HCT116 (cell line): ENCODE measurements at regions not wholly inside any gene's neighbourhood (a gene's known extent, or its start where the extent isn't known, plus 50 kb on each side); places are given as distances from the start of the nearest gene placed in this dataset.

ENCODE experiments used
- ATAC-seq: fragments of 200-7000 bp; cut with Tn5 transposase; 2 replicates; pipeline ENCODE4 v1.9.1; 2020; ENCODE audit warnings: mild to moderate bottlenecking, moderate library complexity
- BruUV-seq: library from RNA; stranded (reverse); fragments of 400-500 nt; replicated peaks from 2 replicates; lab custom pipeline; 2021; lab: Mats Ljungman, UMichigan
- CTCF ChIA-PET: fragments of 300-600 bp; sonication (Branson Sonifier 250); formaldehyde crosslinking; loops from one replicate; lab custom pipeline; 2021; ENCODE audit warnings: antibody characterized with exemption; lab: Charles Lee
- POLR2A ChIA-PET: fragments of 300-600, 350-600 bp; sonication (Branson Sonifier 250); formaldehyde crosslinking; loops from one replicate; lab custom pipeline; 2021; ENCODE audit warnings: antibody characterized with exemption; lab: Charles Lee
- RAD21 ChIA-PET, 2 experiments: fragments of 300-600 bp; sonication (Branson Sonifier 250); formaldehyde crosslinking; loops; one replicate each; lab custom pipeline; 2023; ENCODE audit warnings: low total read pairs in 2 of 2; ENCODE audit not compliant: uncharacterized antibody in 2 of 2, unreplicated experiment in 2 of 2, low non-redundant PET in 1 of 2; lab: Charles Lee
- DNase-seq: peaks from one replicate; pipeline ENCODE4 v3.0.0-alpha.2; 2010; ENCODE audit warnings: low read depth, low spot score
- H2AFZ ChIP-seq: fragments of 200-600 bp; shearing (Covaris generic), sonication (generic); 2 replicates; pipeline ENCODE4 v1.6.1; 2017; ENCODE audit warnings: low read depth, mixed run types, mixed read lengths, antibody characterized with exemption, low read length; ENCODE audit not compliant: poor library complexity, severe bottlenecking
- H3K27ac ChIP-seq: 2 replicates; pipeline ENCODE4 v1.5.1; 2012; ENCODE audit warnings: low read depth, low read length
- H3K27me3 ChIP-seq: fragments of 200-600 bp; sonication (generic); 2 replicates; pipeline ENCODE4 v1.6.1; 2016; ENCODE audit warnings: mixed run types, low read length, mixed read lengths; ENCODE audit not compliant: insufficient read depth
- H3K36me3 ChIP-seq, 2 experiments: fragments of 200-500 bp in 1 of 2; fragments of 200-600 bp in 1 of 2; sonication (Bioruptor generic) in 1 of 2; sonication (generic) in 1 of 2; 2 replicates each; pipeline versions ENCODE4 v1.5.1 to v1.6.1; 2014 to 2016; ENCODE audit warnings: low read length in 2 of 2, inconsistent platforms in 1 of 2, mixed read lengths in 1 of 2, mixed run types in 1 of 2; ENCODE audit not compliant: insufficient read depth in 2 of 2, control insufficient read depth in 1 of 2
- H3K4me1 ChIP-seq, 2 experiments: fragments of 200-600 bp in 1 of 2; sonication (generic) in 1 of 2; 2 replicates each; pipeline versions ENCODE4 v1.5.1 to v1.6.1; 2012 to 2017; ENCODE audit warnings: low read length in 2 of 2, inconsistent platforms in 1 of 2, mild to moderate bottlenecking in 1 of 2, mixed read lengths in 1 of 2, mixed run types in 1 of 2, moderate library complexity in 1 of 2; ENCODE audit not compliant: insufficient read depth in 2 of 2, control insufficient read depth in 1 of 2
- H3K4me2 ChIP-seq: fragments of 200-600 bp; sonication (generic); 2 replicates; pipeline ENCODE4 v1.6.1; 2017; ENCODE audit warnings: mixed run types, low read length, mixed read lengths
- H3K4me3 ChIP-seq, 2 experiments: fragments of 200-600 bp in 1 of 2; sonication (generic) in 1 of 2; replicated peaks in 1 of 2; 2 replicates each; pipeline ENCODE4 v1.5.1; 2011 to 2016; ENCODE audit warnings: low read length in 2 of 2, control low read depth in 1 of 2, low read depth in 1 of 2, mild to moderate bottlenecking in 1 of 2, mixed read lengths in 1 of 2, mixed run types in 1 of 2
- H3K79me2 ChIP-seq: fragments of 200-600 bp; sonication (generic); 2 replicates; pipeline ENCODE4 v1.6.1; 2017; ENCODE audit warnings: mild to moderate bottlenecking, mixed run types, low read length, moderate library complexity, mixed read lengths; ENCODE audit not compliant: insufficient read depth
- H3K9ac ChIP-seq: fragments of 200-600 bp; sonication (generic); 2 replicates; pipeline ENCODE4 v1.6.1; 2016; ENCODE audit warnings: low read length, mixed read lengths
- H3K9me2 ChIP-seq: fragments of 200-600 bp; sonication (generic), shearing (Covaris generic); 2 replicates; pipeline ENCODE4 v1.6.1; 2017; ENCODE audit warnings: mixed run types, mild to moderate bottlenecking, moderate library complexity; ENCODE audit not compliant: insufficient read depth
- H3K9me3 ChIP-seq, 2 experiments: fragments of 200-500 bp in 1 of 2; fragments of 200-600 bp in 1 of 2; sonication (Bioruptor generic) in 1 of 2; sonication (generic) in 1 of 2; 2 replicates each; pipeline ENCODE4 v1.6.1; 2014 to 2017; ENCODE audit warnings: low read length in 2 of 2, mixed read lengths in 2 of 2, inconsistent platforms in 1 of 2, low read depth in 1 of 2, mild to moderate bottlenecking in 1 of 2, mixed run types in 1 of 2, moderate library complexity in 1 of 2; ENCODE audit not compliant: control insufficient read depth in 1 of 2, insufficient read depth in 1 of 2
- H4K20me1 ChIP-seq: fragments of 200-600 bp; sonication (generic), shearing (Covaris generic); 2 replicates; pipeline ENCODE4 v1.6.1; 2017; ENCODE audit warnings: mixed run types, mild to moderate bottlenecking, moderate library complexity; ENCODE audit not compliant: insufficient read depth
- ATF3 ChIP-seq: IDR thresholded peaks from 2 replicates; pipeline ENCODE4 v1.6.1; 2012
- CBX3 ChIP-seq: IDR thresholded peaks from 2 replicates; pipeline ENCODE4 v1.6.1; 2012; ENCODE audit warnings: low read depth
- CTCF ChIP-seq, 3 experiments: fragments of 200-600 bp in 1 of 3; sonication (generic) in 1 of 3; IDR thresholded peaks in 2 of 3; conservative IDR thresholded peaks in 1 of 3; 2 replicates each; pipeline ENCODE4 v1.5.1; 2012 to 2017; ENCODE audit warnings: low read depth in 2 of 3, low read length in 2 of 3, antibody characterized with exemption in 1 of 3, borderline replicate concordance in 1 of 3, control low read depth in 1 of 3, mild to moderate bottlenecking in 1 of 3, mixed read lengths in 1 of 3, mixed run types in 1 of 3, moderate library complexity in 1 of 3; ENCODE audit not compliant: insufficient read depth in 1 of 3
- EGR1 ChIP-seq: IDR thresholded peaks from 2 replicates; pipeline ENCODE4 v1.6.1; 2012; ENCODE audit warnings: low read depth
- ELF1 ChIP-seq: IDR thresholded peaks from 2 replicates; pipeline ENCODE4 v1.6.1; 2012; ENCODE audit warnings: low read depth, borderline replicate concordance
- EZH2phosphoT487 ChIP-seq: fragments of 200-600 bp; IDR thresholded peaks from 2 replicates; pipeline ENCODE4 v1.6.1; 2018; ENCODE audit warnings: antibody characterized with exemption, borderline replicate concordance
- FOSL1 ChIP-seq: IDR thresholded peaks from 2 replicates; pipeline ENCODE4 v1.6.1; 2012; ENCODE audit warnings: low read depth
- POLR2AphosphoS5 ChIP-seq: IDR thresholded peaks from 2 replicates; pipeline ENCODE4 v1.6.1; 2011; ENCODE audit warnings: mild to moderate bottlenecking, low read depth, low read length, moderate library complexity
- REST ChIP-seq: IDR thresholded peaks from 2 replicates; pipeline ENCODE4 v1.6.1; 2012; ENCODE audit warnings: low read depth
- SRF ChIP-seq: IDR thresholded peaks from 2 replicates; pipeline ENCODE4 v1.6.1; 2012; ENCODE audit warnings: low read depth
- TCF7L2 ChIP-seq: IDR thresholded peaks from 2 replicates; pipeline ENCODE4 v1.7.0; 2011; ENCODE audit warnings: borderline replicate concordance, inconsistent platforms; ENCODE audit not compliant: insufficient read depth, insufficient read length; ENCODE audit errors: extremely low read depth
- ZBTB33 ChIP-seq: IDR thresholded peaks from 2 replicates; pipeline ENCODE4 v1.6.1; 2011; ENCODE audit warnings: mild to moderate bottlenecking, low read length, moderate library complexity; ENCODE audit not compliant: insufficient replicate concordance; ENCODE audit errors: extremely low read depth
- intact Hi-C: fragments of 100-400 bp; cut with micrococcal nuclease; formaldehyde crosslinking; loops from 2 replicates; pipeline ENCODE4 v1.10.0; 2022

GRCh38 chr20:60286764-60287163 is 328.5 kb downstream of the CDH26 start (continued):
- TF ChIP-seq CTCF (IDR thresholded peaks at IDR 0.05 in 2 of 3, conservative IDR thresholded peaks at IDR 0.05 in 1 of 3; ENCODE audit: borderline replicate concordance in 1 of 3, insufficient read depth in 1 of 3, low read depth in 2 of 3, low read length in 2 of 3) (no peak), POLR2AphosphoS5 (no peak), ELF1 (no peak), ZBTB33 (no peak), ATF3 (no peak)

- TF ChIP-seq ZBTB33, result no peak
- TF ChIP-seq EGR1, result no peak
- no peak for TF ChIP-seq EZH2phosphoT487
- TF ChIP-seq CBX3, result no peak
- TF ChIP-seq POLR2AphosphoS5, result no peak
- no peak for TF ChIP-seq REST
- no peak for TF ChIP-seq SRF
- no peak for TF ChIP-seq FOSL1
- no peak for TF ChIP-seq TCF7L2
- TF ChIP-seq, all 23 proteins: peak for 0
- ChIA-PET POLR2A (no interaction called here), RAD21 (no interaction called here), CTCF (no interaction called here)
- Histone ChIP-seq H3K9me3 (peaks cover 11 to 12% of the 10 kb centered on the region in 2 experiments; a peak in 2 of 4 replicates), H3K27ac (no peak overlapping the region), H3K9me2 (no peaks in the 10 kb centered on the region), H2AFZ (no peak overlapping the region), H3K79me2 (no peaks in the 10 kb centered on the region), H3K4me3 (no peak overlapping the region), H3K4me2 (no peak overlapping the region), H3K4me1 (no peaks in the 10 kb centered on the region), H3K36me3 (no peaks in the 10 kb centered on the region), H3K27me3 (no peaks in the 10 kb centered on the region), H3K9ac (no peak overlapping the region), H4K20me1 (no peaks in the 10 kb centered on the region)
- intact Hi-C loops, result no loop called here
- ATAC-seq (no peak), DNase-seq (no peak)
- no TSS peak for BruUV-seq
These were observed 330.7 kb downstream of the CDH26 start for GRCh38 chr20:60288945-60289344.
